ENCODE measurements at regions not wholly inside any gene's neighbourhood (a gene's known extent, or its start where the extent isn't known, plus 50 kb on each side); places are given as distances from the start of the nearest gene placed in this dataset.
"Not testable (repeated sequence)": the region's sequence is repeated elsewhere in the genome, so short reads cannot be mapped to it uniquely, and the experiment has no call there.

DNA sequence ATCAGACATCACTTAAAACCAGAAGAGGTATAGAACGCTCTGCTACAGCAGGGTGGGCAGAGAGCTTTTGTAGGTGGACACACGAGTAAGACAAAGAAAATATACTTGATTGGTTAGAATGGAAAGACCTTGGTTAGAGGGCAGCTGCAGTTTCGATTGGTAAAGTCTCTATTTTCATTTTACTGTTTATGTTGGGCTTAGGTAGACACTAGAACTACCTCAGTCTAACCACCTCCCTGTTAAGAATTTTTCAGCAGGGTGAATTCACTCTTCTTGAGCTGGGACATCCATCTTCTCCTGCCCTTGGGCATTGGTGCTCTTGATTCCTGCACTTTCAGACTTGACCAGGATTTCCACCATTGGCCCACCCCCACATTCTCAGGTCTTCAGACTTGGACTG, 116.3 kb downstream of the BASP1 start:
- intact Hi-C loops (cut with DNase I) = no loop called here
- no peaks in the 10 kb centered on the region for H3K9me3 ChIP-seq
- no peaks in the 10 kb centered on the region for H3K27me3 ChIP-seq
- H3K36me3 ChIP-seq = no peaks in the 10 kb centered on the region
- H3K27ac ChIP-seq = no peak overlapping the region
- no peak for ATAC-seq
- no peak for FAIRE-seq
- H3K4me3 ChIP-seq = no peak overlapping the region
- DNase-seq = no peak
- TF ChIP-seq, protein P1, sequence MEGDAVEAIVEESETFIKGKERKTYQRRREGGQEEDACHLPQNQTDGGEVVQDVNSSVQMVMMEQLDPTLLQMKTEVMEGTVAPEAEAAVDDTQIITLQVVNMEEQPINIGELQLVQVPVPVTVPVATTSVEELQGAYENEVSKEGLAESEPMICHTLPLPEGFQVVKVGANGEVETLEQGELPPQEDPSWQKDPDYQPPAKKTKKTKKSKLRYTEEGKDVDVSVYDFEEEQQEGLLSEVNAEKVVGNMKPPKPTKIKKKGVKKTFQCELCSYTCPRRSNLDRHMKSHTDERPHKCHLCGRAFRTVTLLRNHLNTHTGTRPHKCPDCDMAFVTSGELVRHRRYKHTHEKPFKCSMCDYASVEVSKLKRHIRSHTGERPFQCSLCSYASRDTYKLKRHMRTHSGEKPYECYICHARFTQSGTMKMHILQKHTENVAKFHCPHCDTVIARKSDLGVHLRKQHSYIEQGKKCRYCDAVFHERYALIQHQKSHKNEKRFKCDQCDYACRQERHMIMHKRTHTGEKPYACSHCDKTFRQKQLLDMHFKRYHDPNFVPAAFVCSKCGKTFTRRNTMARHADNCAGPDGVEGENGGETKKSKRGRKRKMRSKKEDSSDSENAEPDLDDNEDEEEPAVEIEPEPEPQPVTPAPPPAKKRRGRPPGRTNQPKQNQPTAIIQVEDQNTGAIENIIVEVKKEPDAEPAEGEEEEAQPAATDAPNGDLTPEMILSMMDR (IDR thresholded peaks at IDR 0.05) = no peak
- H3K4me1 ChIP-seq = no peaks in the 10 kb centered on the region
- WGBS, 2 donors = 62 to 68% methylated on average over 3 of the region's 3 CpGs

DNA sequence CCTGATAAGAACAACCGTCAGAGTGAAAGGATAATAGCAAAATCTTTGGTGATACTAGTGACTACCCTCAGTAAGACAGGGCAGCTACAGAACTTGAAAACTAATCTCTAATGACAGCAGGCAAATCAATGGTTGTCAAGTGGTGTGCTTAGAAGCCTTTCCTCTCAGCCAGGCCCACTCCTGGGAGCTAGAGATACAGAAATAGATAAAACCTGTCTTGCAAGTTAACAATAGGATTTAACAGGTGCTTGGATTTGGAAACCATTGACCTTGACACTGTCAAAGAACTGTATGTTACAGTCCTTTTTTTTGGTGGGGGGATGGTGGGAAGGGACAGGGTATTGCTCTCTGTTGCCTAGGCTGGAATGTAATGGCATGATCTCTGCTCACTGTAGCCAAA, 118.6 kb downstream of the BASP1 start:
- Histone ChIP-seq H3K4me1 (no peaks in the 10 kb centered on the region), H3K4me3 (no peak overlapping the region), H3K27me3 (no peaks in the 10 kb centered on the region), H3K27ac (no peak overlapping the region), H3K36me3 (no peaks in the 10 kb centered on the region), H3K9me3 (no peaks in the 10 kb centered on the region)
- TF ChIP-seq, protein P1 (IDR thresholded peaks at IDR 0.05) = no peak
- WGBS, 2 donors = 31 to 32% methylated on average over 1 of the region's 1 CpG
- ATAC-seq (no peak), FAIRE-seq (no peak), DNase-seq (no peak)
- intact Hi-C loops (cut with DNase I) = no loop called here

GRCh38 chr5:17336723-17337122, 119.3 kb downstream of the BASP1 start:
- FAIRE-seq; DNase-seq; ATAC-seq; H3K36me3 ChIP-seq; H3K4me3 ChIP-seq; H3K4me1 ChIP-seq; intact Hi-C loops (cut with DNase I); H3K27ac ChIP-seq; H3K27me3 ChIP-seq; H3K9me3 ChIP-seq: not testable (repeated sequence)
- 50 to 66% methylated on average over 3 of the region's 3 CpGs for WGBS, 2 donors

GRCh38 chr5:17339841-17340240, 122.4 kb downstream of the BASP1 start:
- H3K36me3 ChIP-seq = no peaks in the 10 kb centered on the region
- TF ChIP-seq, protein P1 (IDR thresholded peaks at IDR 0.05) = no peak
- no peak for FAIRE-seq
- intact Hi-C loops (cut with DNase I) = no loop called here
- no peak overlapping the region for H3K27ac ChIP-seq
- H3K4me1 ChIP-seq = no peaks in the 10 kb centered on the region
- ATAC-seq = no peak
- H3K4me3 ChIP-seq = no peak overlapping the region
- DNase-seq = no peak
- H3K9me3 ChIP-seq = no peaks in the 10 kb centered on the region
- no peaks in the 10 kb centered on the region for H3K27me3 ChIP-seq
- 69 to 77% methylated on average over 1 of the region's 1 CpG for WGBS, 2 donors

- Histone ChIP-seq H3K27me3 (peaks cover 0 to under 1% (median 0%) of the 10 kb centered on the region in 4 donors), H3K9me3 (no peaks in the 10 kb centered on the region), H3K36me3 (no peaks in the 10 kb centered on the region), H3K27ac (no peak overlapping the region), H3K4me3 (no peak overlapping the region), H3K4me1 (no peaks in the 10 kb centered on the region)
- ATAC-seq (no peak), FAIRE-seq (no peak), DNase-seq (no peak)
- TF ChIP-seq, protein P1 (IDR thresholded peaks at IDR 0.05) = no peak
- intact Hi-C loops (cut with DNase I) = no loop called here
- WGBS, 2 donors = 32 to 38% methylated on average over 2 of the region's 2 CpGs
These were observed 122.9 kb downstream of the BASP1 start for GRCh38 chr5:17340379-17340778.

DNA sequence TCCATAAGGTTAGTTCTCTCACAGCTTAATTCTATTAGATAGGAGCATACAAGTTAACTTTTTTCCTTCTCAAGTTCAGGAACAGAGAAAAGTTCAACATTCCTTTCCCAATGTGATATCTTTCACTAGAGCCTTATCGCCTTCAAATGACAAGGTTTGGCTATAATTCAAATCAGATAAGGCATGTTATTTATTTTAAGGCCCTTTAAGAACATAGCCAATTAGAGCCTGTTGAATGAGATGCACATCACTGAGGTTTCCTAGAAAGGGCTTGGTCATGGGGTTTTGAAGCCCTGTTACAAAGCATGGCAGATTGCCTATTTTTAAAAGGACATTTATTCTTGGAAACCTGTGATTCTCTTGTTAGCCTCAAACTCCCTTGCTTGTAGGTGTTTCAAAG, 123.4 kb downstream of the BASP1 start:
- DNase-seq = no peak
- FAIRE-seq = no peak
- ATAC-seq = peak in 1 of 4 donors; percentile 48

More for the DNA sequence above, 123.4 kb downstream of the BASP1 start:
- H3K27me3 ChIP-seq = peaks cover 0 to 3% (median 0%) of the 10 kb centered on the region in 4 donors
- intact Hi-C loops (cut with DNase I) = no loop called here
- H3K4me3 ChIP-seq = no peak overlapping the region
- TF ChIP-seq, protein P1 (IDR thresholded peaks at IDR 0.05) = no peak
- H3K9me3 ChIP-seq = no peaks in the 10 kb centered on the region
- no peaks in the 10 kb centered on the region for H3K4me1 ChIP-seq
- H3K27ac ChIP-seq = no peak overlapping the region
- no peaks in the 10 kb centered on the region for H3K36me3 ChIP-seq
- WGBS, 2 donors = 2 to 7% methylated on average over 1 of the region's 1 CpG

All from pancreas (tissue), 10 donors.